Psoas muscle (tissue), 7 donors: ENCODE measurements at regions not wholly inside any gene's neighbourhood (a gene's known extent, or its start where the extent isn't known, plus 50 kb on each side); places are given as distances from the start of the nearest gene placed in this dataset.

ENCODE experiments used
- ATAC-seq, 4 donors: fragments of 200-7000 bp; cut with Tn5 transposase; one replicate each; pipeline ENCODE4 v1.9.1; 2020; ENCODE audit warnings: moderate library complexity in 3 of 4, mild to moderate bottlenecking in 2 of 4
- DNase-seq, 2 donors: peaks; one replicate each; pipeline ENCODE4 v3.0.0-alpha.2; 2020
- H3K27ac ChIP-seq: fragments of 200-600 bp; one replicate; pipeline ENCODE4 v1.8.0; 2022
- H3K27me3 ChIP-seq, 3 donors: fragments of 200-600 bp in 1 of 3; one replicate each; pipeline versions ENCODE4 v1.6.1 to v1.8.0; 2013 to 2022; ENCODE audit warnings: low read length in 2 of 3, mild to moderate bottlenecking in 2 of 3, moderate library complexity in 1 of 3; ENCODE audit not compliant: insufficient read depth in 3 of 3
- H3K36me3 ChIP-seq, 2 donors: fragments of 200-600 bp in 1 of 2; one replicate each; pipeline versions ENCODE4 v1.6.1 to v1.8.0; 2013 to 2022; ENCODE audit warnings: low read depth in 1 of 2, mild to moderate bottlenecking in 1 of 2, moderate library complexity in 1 of 2; ENCODE audit not compliant: insufficient read depth in 1 of 2
- H3K4me1 ChIP-seq: fragments of 200-600 bp; one replicate; pipeline ENCODE4 v1.8.0; 2022
- H3K4me3 ChIP-seq: fragments of 200-600 bp; one replicate; pipeline ENCODE4 v1.8.0; 2022; ENCODE audit warnings: mild to moderate bottlenecking
- H3K9me3 ChIP-seq: fragments of 200-600 bp; one replicate; pipeline ENCODE4 v1.8.0; 2022
- WGBS, 3 donors: extraction: QIAGEN DNeasy Blood & Tissue Kit; methylation state at CpG; one replicate each; pipeline versions ENCODE4 v1.1.6 to v1.1.7; 2013; 5-methylcytosine and 5-hydroxymethylcytosine counted together
- intact Hi-C, 2 donors: fragments of 100-400 bp; cut with DNase I; formaldehyde crosslinking; loops; one replicate each; pipeline versions ENCODE4 v1.11.0 to v1.14.2; 2022
- TF ChIP-seq, protein P1 (sequence below): fragments of 200-600 bp; IDR thresholded peaks from one replicate; pipeline ENCODE4 v1.8.0; 2022; ENCODE audit warnings: antibody characterized with exemption
- donor health status: healthy with polysubstance abuse.
- donor health status: DM: no; HTN: no; CAD: no; lungs with moderate emphysema.
- donor health status: Bipolar disorder and iron deficiency.
- donor health status: healthy.
- donor health status: DM: yes; HTN: yes; CAD: no.
- donor health status: DM: no; HTN: no; CAD: no.
- donor health status: DM: yes; HTN: yes; CAD: no.

GRCh38 chr14:83905157-83905556, 1624.8 kb upstream of the FLRT2 start:
- no peak overlapping the region for H3K4me3 ChIP-seq
- H3K4me1 ChIP-seq, result no peaks in the 10 kb centered on the region
- no peak overlapping the region for H3K27ac ChIP-seq
- ATAC-seq, result no peak
- no peaks in the 10 kb centered on the region for H3K9me3 ChIP-seq
- H3K27me3 ChIP-seq, result no peaks in the 10 kb centered on the region
- WGBS, 3 donors, result 96 to 100% (median 98%) methylated on average over 1 of the region's 1 CpG
- TF ChIP-seq, protein P1, sequence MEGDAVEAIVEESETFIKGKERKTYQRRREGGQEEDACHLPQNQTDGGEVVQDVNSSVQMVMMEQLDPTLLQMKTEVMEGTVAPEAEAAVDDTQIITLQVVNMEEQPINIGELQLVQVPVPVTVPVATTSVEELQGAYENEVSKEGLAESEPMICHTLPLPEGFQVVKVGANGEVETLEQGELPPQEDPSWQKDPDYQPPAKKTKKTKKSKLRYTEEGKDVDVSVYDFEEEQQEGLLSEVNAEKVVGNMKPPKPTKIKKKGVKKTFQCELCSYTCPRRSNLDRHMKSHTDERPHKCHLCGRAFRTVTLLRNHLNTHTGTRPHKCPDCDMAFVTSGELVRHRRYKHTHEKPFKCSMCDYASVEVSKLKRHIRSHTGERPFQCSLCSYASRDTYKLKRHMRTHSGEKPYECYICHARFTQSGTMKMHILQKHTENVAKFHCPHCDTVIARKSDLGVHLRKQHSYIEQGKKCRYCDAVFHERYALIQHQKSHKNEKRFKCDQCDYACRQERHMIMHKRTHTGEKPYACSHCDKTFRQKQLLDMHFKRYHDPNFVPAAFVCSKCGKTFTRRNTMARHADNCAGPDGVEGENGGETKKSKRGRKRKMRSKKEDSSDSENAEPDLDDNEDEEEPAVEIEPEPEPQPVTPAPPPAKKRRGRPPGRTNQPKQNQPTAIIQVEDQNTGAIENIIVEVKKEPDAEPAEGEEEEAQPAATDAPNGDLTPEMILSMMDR, result no peak
- no peak for DNase-seq
- intact Hi-C loops, result no loop called here
- no peaks in the 10 kb centered on the region for H3K36me3 ChIP-seq

GRCh38 chr14:83908419-83908818, 1621.5 kb upstream of the FLRT2 start:
- intact Hi-C loops, result no loop called here
- ATAC-seq, result no peak
- 66 to 67% (median 67%) methylated on average over 3 of the region's 3 CpGs for WGBS, 3 donors

DNA sequence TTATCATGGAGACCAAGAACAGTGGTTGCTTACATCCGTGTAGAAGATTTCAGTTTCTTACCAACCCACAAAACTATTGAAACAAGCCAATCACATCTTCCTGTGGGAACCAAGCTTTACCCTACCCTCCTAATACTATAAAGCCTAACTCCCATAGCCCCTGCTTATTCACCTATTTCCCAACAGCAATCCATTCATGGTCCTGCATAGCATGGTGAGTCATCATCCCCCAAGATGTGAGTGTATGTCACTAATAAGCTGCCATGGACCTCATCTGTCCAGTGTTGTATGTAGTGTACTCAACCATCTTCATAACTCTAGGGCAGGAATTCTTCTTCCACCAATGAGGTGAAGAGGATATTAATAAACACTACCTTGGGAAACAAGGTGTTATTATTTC, 1620.4 kb upstream of the FLRT2 start:
- Histone ChIP-seq H3K36me3 (no peaks in the 10 kb centered on the region), H3K27me3 (no peaks in the 10 kb centered on the region), H3K4me1 (no peaks in the 10 kb centered on the region), H3K4me3 (no peak overlapping the region), H3K27ac (no peak overlapping the region), H3K9me3 (no peaks in the 10 kb centered on the region)
- DNase-seq, result no peak
- WGBS, 3 donors, result 94 to 96% (median 96%) methylated on average over 1 of the region's 1 CpG
- TF ChIP-seq, protein P1, result no peak
- intact Hi-C loops, result no loop called here
- no peak for ATAC-seq

More at GRCh38 chr14:83908419-83908818, 1621.5 kb upstream of the FLRT2 start:
- no peaks in the 10 kb centered on the region for H3K4me1 ChIP-seq
- H3K4me3 ChIP-seq, result no peak overlapping the region
- no peaks in the 10 kb centered on the region for H3K27me3 ChIP-seq
- TF ChIP-seq, protein P1, result no peak
- DNase-seq, result no peak
- no peaks in the 10 kb centered on the region for H3K9me3 ChIP-seq
- H3K27ac ChIP-seq, result no peak overlapping the region
- H3K36me3 ChIP-seq, result no peaks in the 10 kb centered on the region

GRCh38 chr14:83912032-83912642, 1617.8 kb upstream of the FLRT2 start:
- DNase-seq, result no peak
- no peak for ATAC-seq
- Histone ChIP-seq H3K4me1 (no peaks in the 10 kb centered on the region), H3K36me3 (no peaks in the 10 kb centered on the region), H3K27ac (no peak overlapping the region), H3K9me3 (no peaks in the 10 kb centered on the region), H3K4me3 (no peak overlapping the region), H3K27me3 (no peaks in the 10 kb centered on the region)
- TF ChIP-seq, protein P1, result no peak
- 15 to 27% (median 23%) methylated on average over 1 of the region's 1 CpG for WGBS, 3 donors
- intact Hi-C loops, result no loop called here

- TF ChIP-seq, protein P1, result no peak
- DNase-seq (no peak), ATAC-seq (no peak)
- Histone ChIP-seq H3K27me3 (no peaks in the 10 kb centered on the region), H3K4me1 (no peaks in the 10 kb centered on the region), H3K27ac (no peak overlapping the region), H3K36me3 (no peaks in the 10 kb centered on the region), H3K9me3 (peaks cover 3% of the 10 kb centered on the region), H3K4me3 (no peak overlapping the region)
- intact Hi-C loops, result no loop called here
- 66 to 69% (median 68%) methylated on average over 1 of the region's 1 CpG for WGBS, 3 donors
Measured at GRCh38 chr14:83913476-83913875, 1616.5 kb upstream of the FLRT2 start.
